HFFc6 (cell line): ENCODE measurements at regions not wholly inside any gene's neighbourhood (a gene's known extent, or its start where the extent isn't known, plus 50 kb on each side); places are given as distances from the start of the nearest gene placed in this dataset.
"Not testable (repeated sequence)": the region's sequence is repeated elsewhere in the genome, so short reads cannot be mapped to it uniquely, and the experiment has no call there.

Experiments
- DNase-seq: peaks from one replicate; pipeline ENCODE4 v3.0.0-alpha.2; 2018
- H3K27ac Mint-ChIP-seq: 2 replicates; pipeline ENCODE4 v1.8.0; 2020; ENCODE audit warnings: mild to moderate bottlenecking, mixed read lengths
- H3K27me3 Mint-ChIP-seq: 2 replicates; pipeline ENCODE4 v1.8.0; 2021; ENCODE audit warnings: mild to moderate bottlenecking, moderate library complexity, mixed read lengths; ENCODE audit not compliant: insufficient read depth
- H3K36me3 Mint-ChIP-seq: 2 replicates; pipeline ENCODE4 v1.8.0; 2021; ENCODE audit warnings: low read depth, mixed read lengths
- H3K4me1 Mint-ChIP-seq: 2 replicates; pipeline ENCODE4 v1.8.0; 2020; ENCODE audit warnings: low read depth, mixed read lengths
- H3K4me3 Mint-ChIP-seq: 2 replicates; pipeline ENCODE4 v1.8.0; 2020; ENCODE audit warnings: mild to moderate bottlenecking, moderate library complexity, mixed read lengths
- H3K9me3 Mint-ChIP-seq: 2 replicates; pipeline ENCODE4 v1.8.0; 2020; ENCODE audit warnings: mild to moderate bottlenecking, mixed read lengths
- TF ChIP-seq, protein P1 (sequence below): fragments of 200-600 bp; sonication (generic); IDR thresholded peaks from 2 replicates; pipeline ENCODE4 v1.5.0; 2021; ENCODE audit warnings: antibody characterized with exemption, mild to moderate bottlenecking

DNA sequence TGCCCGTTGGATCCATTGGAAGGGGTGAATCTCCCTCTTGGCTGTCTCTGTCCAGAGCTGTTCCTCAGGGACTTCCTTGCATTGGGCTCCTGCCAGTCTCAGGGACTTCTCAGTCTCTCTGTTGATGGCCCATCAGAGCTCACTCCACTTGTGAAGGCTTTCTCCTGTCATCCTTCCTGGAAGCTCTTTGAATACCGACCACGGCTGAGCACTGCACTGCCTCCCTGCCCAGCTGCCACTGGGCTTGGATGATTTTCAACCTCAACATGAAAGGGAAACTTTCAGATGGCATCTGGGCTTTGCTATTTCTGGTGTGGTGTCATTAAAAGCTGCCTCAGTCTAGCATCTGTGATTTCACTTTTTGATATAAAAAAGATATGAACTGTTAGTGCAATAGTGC is 66.1 kb upstream of the ANKRD10 start:
- TF ChIP-seq, protein P1, sequence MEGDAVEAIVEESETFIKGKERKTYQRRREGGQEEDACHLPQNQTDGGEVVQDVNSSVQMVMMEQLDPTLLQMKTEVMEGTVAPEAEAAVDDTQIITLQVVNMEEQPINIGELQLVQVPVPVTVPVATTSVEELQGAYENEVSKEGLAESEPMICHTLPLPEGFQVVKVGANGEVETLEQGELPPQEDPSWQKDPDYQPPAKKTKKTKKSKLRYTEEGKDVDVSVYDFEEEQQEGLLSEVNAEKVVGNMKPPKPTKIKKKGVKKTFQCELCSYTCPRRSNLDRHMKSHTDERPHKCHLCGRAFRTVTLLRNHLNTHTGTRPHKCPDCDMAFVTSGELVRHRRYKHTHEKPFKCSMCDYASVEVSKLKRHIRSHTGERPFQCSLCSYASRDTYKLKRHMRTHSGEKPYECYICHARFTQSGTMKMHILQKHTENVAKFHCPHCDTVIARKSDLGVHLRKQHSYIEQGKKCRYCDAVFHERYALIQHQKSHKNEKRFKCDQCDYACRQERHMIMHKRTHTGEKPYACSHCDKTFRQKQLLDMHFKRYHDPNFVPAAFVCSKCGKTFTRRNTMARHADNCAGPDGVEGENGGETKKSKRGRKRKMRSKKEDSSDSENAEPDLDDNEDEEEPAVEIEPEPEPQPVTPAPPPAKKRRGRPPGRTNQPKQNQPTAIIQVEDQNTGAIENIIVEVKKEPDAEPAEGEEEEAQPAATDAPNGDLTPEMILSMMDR, result no peak
- Mint-ChIP-seq H3K27ac (no peak overlapping the region), H3K36me3 (no peaks in the 10 kb centered on the region), H3K9me3 (no peaks in the 10 kb centered on the region), H3K27me3 (no peaks in the 10 kb centered on the region; the same call in 1 of the 2 replicates), H3K4me1 (peaks cover 20% of the 10 kb centered on the region), H3K4me3 (no peak overlapping the region)
- DNase-seq, result no peak

DNA sequence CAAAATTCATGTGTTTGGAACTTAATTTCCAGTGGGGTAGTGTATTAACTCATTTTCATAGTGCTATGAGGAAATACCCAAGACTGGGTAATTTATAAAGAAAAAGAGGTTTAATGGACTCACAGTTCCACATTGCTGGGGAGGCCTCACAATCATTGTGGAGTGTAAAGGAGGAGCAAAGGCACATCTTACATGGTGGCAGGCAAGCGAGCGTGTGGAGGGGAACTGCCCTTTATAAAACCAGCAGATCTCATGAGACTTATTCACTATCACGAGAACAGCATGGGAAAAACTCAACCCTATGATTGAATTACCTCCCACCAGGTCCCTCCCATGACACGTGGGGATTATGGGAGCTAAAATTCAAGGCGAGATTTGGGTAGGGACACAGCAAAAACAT is 64.3 kb upstream of the ANKRD10 start:
- H3K9me3 Mint-ChIP-seq, H3K27me3 Mint-ChIP-seq, H3K27ac Mint-ChIP-seq, H3K4me3 Mint-ChIP-seq, DNase-seq, H3K36me3 Mint-ChIP-seq: not testable (repeated sequence)
- peaks cover 13% of the 10 kb centered on the region for H3K4me1 Mint-ChIP-seq

DNA sequence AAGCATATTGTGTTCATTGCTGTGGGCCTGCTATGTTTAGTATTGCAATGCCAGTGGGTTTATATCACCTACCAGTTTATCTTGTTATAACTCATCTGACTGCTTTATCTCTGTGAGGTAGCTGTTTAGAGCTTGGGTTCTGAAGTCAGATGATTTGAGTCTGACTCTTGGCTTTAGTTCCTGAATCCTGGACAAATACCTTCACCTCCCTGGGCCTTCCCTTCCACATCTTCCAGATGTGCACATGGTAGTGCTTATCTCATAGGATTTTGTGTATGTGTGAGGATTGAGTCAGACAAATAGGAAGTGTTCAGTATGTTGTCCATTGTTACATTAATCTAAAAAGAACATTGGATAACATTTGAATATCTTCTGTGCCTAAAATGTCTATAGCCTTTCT is 63.5 kb upstream of the ANKRD10 start:
- DNase-seq, result no peak
- no peaks in the 10 kb centered on the region; the same call in 1 of the 2 replicates for H3K27me3 Mint-ChIP-seq
- TF ChIP-seq, protein P1, result no peak
- H3K27ac Mint-ChIP-seq, result no peak overlapping the region
- no peak overlapping the region for H3K4me3 Mint-ChIP-seq
- peaks cover 13% of the 10 kb centered on the region for H3K4me1 Mint-ChIP-seq
- peaks cover 3% of the 10 kb centered on the region; the same call in 1 of the 2 replicates for H3K9me3 Mint-ChIP-seq
- H3K36me3 Mint-ChIP-seq, result peaks cover 3% of the 10 kb centered on the region; the same call in 1 of the 2 replicates

DNA sequence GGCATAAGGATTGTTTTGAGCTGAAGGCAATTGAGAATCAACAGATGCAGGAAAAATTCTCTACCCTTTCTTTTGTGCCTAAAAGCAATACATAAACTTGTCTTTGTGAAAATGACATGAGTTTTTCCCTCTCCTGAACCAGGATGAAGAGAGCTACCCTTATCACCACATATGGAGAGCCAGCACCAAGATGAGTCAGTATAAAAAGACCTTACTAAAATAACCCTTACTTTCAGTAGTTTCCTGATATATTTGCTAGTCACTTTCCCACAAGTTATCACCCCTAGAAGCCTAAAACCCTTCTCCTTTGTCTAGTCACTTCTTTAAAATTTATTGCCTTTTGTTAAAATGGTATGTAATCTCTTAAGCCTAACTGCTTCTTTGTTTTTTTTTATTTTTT is 61.9 kb upstream of the ANKRD10 start:
- no peak overlapping the region for H3K4me3 Mint-ChIP-seq
- H3K27me3 Mint-ChIP-seq, result no peaks in the 10 kb centered on the region; the same call in 1 of the 2 replicates
- no peak for DNase-seq
- H3K27ac Mint-ChIP-seq, result no peak overlapping the region
- TF ChIP-seq, protein P1, result no peak
- H3K36me3 Mint-ChIP-seq, result peaks cover 10% of the 10 kb centered on the region
- peaks cover 13% of the 10 kb centered on the region for H3K4me1 Mint-ChIP-seq
- peaks cover 10% of the 10 kb centered on the region; the same call in 1 of the 2 replicates for H3K9me3 Mint-ChIP-seq

DNA sequence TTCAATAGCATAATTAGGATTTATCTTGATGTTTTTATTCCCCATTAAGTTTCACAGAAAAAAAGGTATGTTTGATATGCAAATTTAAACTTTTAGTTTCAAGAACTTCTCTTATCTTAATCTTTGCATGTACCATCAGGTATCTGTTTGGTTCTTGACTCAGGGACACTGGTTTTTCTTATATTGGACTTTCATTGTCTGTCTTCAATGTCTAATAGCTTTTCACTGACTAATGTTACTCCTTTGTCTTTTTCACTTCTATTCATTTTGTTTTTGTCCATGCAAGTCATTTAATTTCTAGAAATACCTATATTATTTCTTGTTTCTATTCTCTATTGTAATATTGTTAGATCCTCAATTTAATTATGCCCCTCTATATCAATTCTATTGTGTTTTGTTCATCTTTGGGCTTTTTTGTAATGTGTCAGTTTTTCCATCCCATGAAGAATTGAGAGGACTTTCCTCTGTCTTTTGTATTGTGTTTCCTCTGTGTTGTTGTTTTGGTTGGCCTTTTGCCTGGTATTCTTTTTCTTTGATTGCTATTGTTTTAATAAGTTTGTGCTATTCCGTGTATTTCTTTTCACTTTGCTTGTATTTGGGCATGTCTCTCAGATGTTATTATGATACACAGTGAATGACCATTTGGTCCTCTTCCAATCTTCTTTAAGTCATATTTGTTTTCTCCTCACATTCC is 58.3 kb upstream of the ANKRD10 start:
- H3K27ac Mint-ChIP-seq, result no peak overlapping the region
- H3K4me3 Mint-ChIP-seq, result no peak overlapping the region
- no peaks in the 10 kb centered on the region; the same call in 1 of the 2 replicates for H3K27me3 Mint-ChIP-seq
- H3K36me3 Mint-ChIP-seq, result peaks cover 10% of the 10 kb centered on the region
- peaks cover 10% of the 10 kb centered on the region; the same call in 1 of the 2 replicates for H3K9me3 Mint-ChIP-seq
- TF ChIP-seq, protein P1, result no peak
- peaks cover 15% of the 10 kb centered on the region for H3K4me1 Mint-ChIP-seq
- DNase-seq, result no peak

DNA sequence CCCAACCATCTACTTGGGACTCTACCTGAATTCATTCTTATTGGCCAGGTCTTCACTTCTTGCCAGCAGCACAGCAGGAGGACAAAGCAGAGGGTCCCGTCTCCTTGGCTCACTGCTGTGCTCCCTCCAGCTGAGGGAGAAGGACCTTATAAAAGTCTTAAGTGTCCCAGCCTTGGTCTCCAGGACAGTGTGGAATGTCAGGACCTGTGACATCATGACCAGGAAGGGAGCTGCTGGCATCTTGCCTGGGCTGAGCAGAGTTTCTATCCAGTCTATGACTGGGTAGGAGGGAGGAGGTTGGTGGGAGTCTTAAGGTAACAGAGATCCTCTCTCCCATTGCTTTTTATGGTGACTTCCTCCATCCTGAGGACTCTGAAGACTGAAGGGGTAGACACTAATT is 56.6 kb upstream of the ANKRD10 start:
- TF ChIP-seq, protein P1, result no peak
- peaks cover 15% of the 10 kb centered on the region for H3K36me3 Mint-ChIP-seq

DNA sequence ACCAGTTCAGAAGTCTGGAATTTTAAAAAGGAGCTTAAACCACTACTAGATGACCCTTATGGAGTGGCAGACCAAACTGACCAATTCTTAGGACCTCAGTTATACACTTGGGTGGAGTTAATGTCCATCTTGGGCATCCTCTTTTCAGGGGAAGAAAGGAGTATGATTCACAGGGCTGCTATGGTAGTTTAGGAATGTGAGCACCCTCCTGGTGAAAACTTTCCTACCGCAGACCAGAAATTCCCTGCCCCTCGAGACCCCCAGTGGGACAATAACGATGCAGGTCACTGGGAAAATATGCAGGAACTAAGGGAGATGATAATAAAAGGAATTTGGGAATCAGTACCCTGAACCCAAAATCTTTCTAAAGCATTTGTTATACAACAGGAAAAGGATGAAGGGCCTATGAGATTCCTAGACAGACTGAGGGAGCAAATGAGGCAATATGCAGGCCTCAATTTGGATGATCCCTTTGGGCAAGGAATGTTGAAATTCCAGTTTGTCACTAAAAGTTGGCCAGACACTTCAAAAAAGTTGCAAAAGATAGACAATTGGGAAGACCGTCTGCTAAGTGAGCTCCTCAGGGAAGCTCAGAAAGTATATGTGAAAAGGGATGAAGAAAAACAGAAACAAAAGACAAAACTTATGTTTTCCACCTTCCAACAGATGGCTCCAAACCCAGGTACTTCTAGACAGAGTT is 52.4 kb upstream of the ANKRD10 start:
- H3K27ac Mint-ChIP-seq, result peak overlapping the region; percentile 80

More for the DNA sequence above, 56.6 kb upstream of the ANKRD10 start:
- Mint-ChIP-seq H3K27ac (no peak overlapping the region), H3K4me3 (no peak overlapping the region), H3K4me1 (peaks cover 23% of the 10 kb centered on the region), H3K9me3 (peaks cover 18% of the 10 kb centered on the region), H3K27me3 (no peaks in the 10 kb centered on the region)
- no peak for DNase-seq

More for the DNA sequence above, 52.4 kb upstream of the ANKRD10 start:
- Mint-ChIP-seq H3K4me1 (peaks cover 44% of the 10 kb centered on the region), H3K9me3 (peaks cover 24% of the 10 kb centered on the region), H3K4me3 (peak overlapping the region; percentile 41; the same call in 1 of the 2 replicates)
- peak; percentile 26 for DNase-seq
- H3K27me3 Mint-ChIP-seq, H3K36me3 Mint-ChIP-seq: not testable (repeated sequence)
